Keratinocyte (primary cell): ENCODE measurements at regions not wholly inside any gene's neighbourhood (a gene's known extent, or its start where the extent isn't known, plus 50 kb on each side); places are given as distances from the start of the nearest gene placed in this dataset.
"Not testable (repeated sequence)": the region's sequence is repeated elsewhere in the genome, so short reads cannot be mapped to it uniquely, and the experiment has no call there.

Experiments used
- DNase-seq: peaks from one replicate; pipeline ENCODE4 v3.0.0-alpha.2; 2011; ENCODE audit warnings: low read depth, missing footprints, low spot score
- FAIRE-seq: peaks from 2 replicates; lab custom pipeline; 2011; peaks lifted over from hg19 to GRCh38; lab: Jason Lieb, UNC
- H2AFZ ChIP-seq: 2 replicates; pipeline ENCODE4 v1.6.0; 2012; ENCODE audit warnings: low read length, control low read depth, inconsistent platforms; ENCODE audit not compliant: control insufficient read depth
- H3K27ac ChIP-seq: 2 replicates; pipeline ENCODE4 v1.5.1; 2011; ENCODE audit warnings: low read length; ENCODE audit not compliant: control insufficient read depth, insufficient read depth
- H3K27me3 ChIP-seq: 3 replicates; pipeline ENCODE4 v1.6.0; 2011; ENCODE audit warnings: low read length; ENCODE audit not compliant: control insufficient read depth, insufficient read depth; ENCODE audit errors: extremely low read depth
- H3K36me3 ChIP-seq, 2 experiments: 2 replicates in 1 of 2; 3 replicates in 1 of 2; pipeline ENCODE4 v1.5.1; 2011; ENCODE audit warnings: low read length in 2 of 2, mild to moderate bottlenecking in 1 of 2; ENCODE audit not compliant: control insufficient read depth in 2 of 2, insufficient read depth in 2 of 2; ENCODE audit errors: extremely low read depth in 1 of 2
- H3K4me1 ChIP-seq: 3 replicates; pipeline ENCODE4 v1.5.1; 2011; ENCODE audit warnings: low read length; ENCODE audit not compliant: control insufficient read depth, insufficient read depth; ENCODE audit errors: extremely low read depth
- H3K4me2 ChIP-seq: 3 replicates; pipeline ENCODE4 v1.6.0; 2011; ENCODE audit warnings: low read depth, low read length; ENCODE audit not compliant: control insufficient read depth, insufficient read depth; ENCODE audit errors: extremely low read depth
- H3K4me3 ChIP-seq, 3 experiments: fragments of 200-600 bp in 1 of 3; sonication (generic) in 1 of 3; 2 replicates in 2 of 3; 3 replicates in 1 of 3; pipeline ENCODE4 v1.5.1; 2011 to 2016; ENCODE audit warnings: low read length in 3 of 3, mild to moderate bottlenecking in 3 of 3, control low read depth in 2 of 3, inconsistent platforms in 1 of 3, low read depth in 1 of 3, mixed read lengths in 1 of 3, mixed run types in 1 of 3, moderate library complexity in 1 of 3; ENCODE audit not compliant: control insufficient read depth in 2 of 3, insufficient read depth in 2 of 3; ENCODE audit errors: extremely low read depth in 1 of 3
- H3K79me2 ChIP-seq: 2 replicates; pipeline ENCODE4 v1.6.0; 2012; ENCODE audit warnings: low read length; ENCODE audit not compliant: control insufficient read depth, insufficient read depth
- H3K9ac ChIP-seq: 3 replicates; pipeline ENCODE4 v1.6.0; 2011; ENCODE audit warnings: low read length; ENCODE audit not compliant: control insufficient read depth, insufficient read depth; ENCODE audit errors: extremely low read depth
- H3K9me1 ChIP-seq: 3 replicates; pipeline ENCODE4 v1.6.0; 2011; ENCODE audit warnings: low read length; ENCODE audit not compliant: control insufficient read depth, insufficient read depth; ENCODE audit errors: extremely low read depth
- H3K9me3 ChIP-seq: 2 replicates; pipeline ENCODE4 v1.5.1; 2012; ENCODE audit warnings: low read depth, low read length; ENCODE audit not compliant: control insufficient read depth
- H4K20me1 ChIP-seq: 3 replicates; pipeline ENCODE4 v1.6.0; 2011; ENCODE audit warnings: low read length; ENCODE audit not compliant: control insufficient read depth, insufficient read depth; ENCODE audit errors: extremely low read depth
- EZH2 ChIP-seq: IDR thresholded peaks from one replicate; pipeline ENCODE4 v1.6.1; 2012; ENCODE audit warnings: inconsistent platforms, mild to moderate bottlenecking, low read length, moderate library complexity
- dilution Hi-C: fragments of 300-500 bp; cut with MboI; formaldehyde crosslinking; loops from one replicate; pipeline ENCODE4 v1.7.0; 2020; ENCODE audit warnings: low sequenced_read_pairs; ENCODE audit not compliant: extremely low pct_ligation_motif_present
- TF ChIP-seq, protein P1 (sequence below), 3 experiments: IDR thresholded peaks in 1 of 3; conservative IDR thresholded peaks in 1 of 3; optimal IDR thresholded peaks in 1 of 3; 2 replicates in 2 of 3; 3 replicates in 1 of 3; pipeline versions ENCODE3 to v1.5.1; 2011; ENCODE audit warnings: low read length in 3 of 3, mild to moderate bottlenecking in 3 of 3, moderate library complexity in 2 of 3, control low read depth in 1 of 3, inconsistent platforms in 1 of 3; ENCODE audit not compliant: insufficient read depth in 2 of 3; ENCODE audit errors: extremely low read depth in 1 of 3

DNA sequence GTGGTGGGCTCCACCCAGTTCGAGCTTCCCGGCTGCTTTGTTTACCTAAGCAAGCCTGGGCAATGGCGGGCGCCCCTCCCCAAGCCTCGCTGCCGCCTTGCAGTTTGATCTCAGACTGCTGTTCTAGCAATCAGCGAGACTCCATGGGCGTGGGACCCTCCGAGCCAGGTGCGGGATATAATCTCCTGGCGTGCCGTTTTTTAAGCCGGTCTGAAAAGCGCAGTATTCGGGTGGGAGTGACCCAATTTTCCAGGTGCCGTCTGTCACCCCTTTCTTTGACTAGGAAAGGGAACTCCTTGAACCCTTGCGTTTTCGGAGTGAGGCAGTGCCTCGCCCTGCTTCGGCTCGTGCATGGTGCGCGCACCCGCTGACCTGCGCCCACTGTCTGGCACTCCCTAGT is 94.4 kb downstream of the ASMT start:
- H3K4me2 ChIP-seq, H3K27ac ChIP-seq, H3K9me3 ChIP-seq, H4K20me1 ChIP-seq, H3K9ac ChIP-seq, H3K27me3 ChIP-seq, FAIRE-seq, H3K79me2 ChIP-seq, H3K36me3 ChIP-seq, dilution Hi-C loops, H3K4me3 ChIP-seq, H3K4me1 ChIP-seq, DNase-seq, H3K9me1 ChIP-seq, H2AFZ ChIP-seq: not testable (repeated sequence)

DNA sequence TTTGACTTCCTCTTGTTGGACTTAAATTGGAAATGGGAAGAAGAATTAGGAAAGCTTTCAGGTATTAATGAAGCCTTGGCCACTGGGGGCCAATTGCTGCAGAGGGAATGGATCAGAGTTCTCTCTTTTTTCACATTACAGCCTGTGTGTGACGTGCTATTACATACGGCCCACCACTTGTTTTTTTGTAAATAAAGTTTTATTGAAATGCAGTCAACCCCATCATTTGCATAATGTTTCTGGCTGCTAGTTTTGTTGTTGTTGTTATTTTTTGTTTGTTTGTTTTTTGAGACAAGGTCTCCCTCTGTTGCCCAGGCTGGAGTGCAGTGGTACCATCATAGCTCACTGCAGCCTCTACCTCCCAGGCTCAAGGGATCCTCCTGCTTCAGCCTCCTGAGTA is 98.4 kb downstream of the ASMT start:
- dilution Hi-C loops, result no loop called here
- FAIRE-seq, result no peak

GRCh38 chrX:1717373-1717772 is 102.5 kb downstream of the ASMT start:
- dilution Hi-C loops, result no loop called here
- Histone ChIP-seq H3K4me1 (no peaks in the 10 kb centered on the region), H3K4me3 (no peak overlapping the region), H3K27me3 (no peaks in the 10 kb centered on the region), H3K4me2 (no peak overlapping the region), H4K20me1 (no peaks in the 10 kb centered on the region), H3K36me3 (no peaks in the 10 kb centered on the region), H3K9ac (no peak overlapping the region), H3K79me2 (no peaks in the 10 kb centered on the region), H3K27ac (no peak overlapping the region), H2AFZ (no peak overlapping the region), H3K9me1 (no peaks in the 10 kb centered on the region), H3K9me3 (peaks cover 3% of the 10 kb centered on the region)
- no peak for FAIRE-seq
- no peak for TF ChIP-seq EZH2
- TF ChIP-seq, protein P1, sequence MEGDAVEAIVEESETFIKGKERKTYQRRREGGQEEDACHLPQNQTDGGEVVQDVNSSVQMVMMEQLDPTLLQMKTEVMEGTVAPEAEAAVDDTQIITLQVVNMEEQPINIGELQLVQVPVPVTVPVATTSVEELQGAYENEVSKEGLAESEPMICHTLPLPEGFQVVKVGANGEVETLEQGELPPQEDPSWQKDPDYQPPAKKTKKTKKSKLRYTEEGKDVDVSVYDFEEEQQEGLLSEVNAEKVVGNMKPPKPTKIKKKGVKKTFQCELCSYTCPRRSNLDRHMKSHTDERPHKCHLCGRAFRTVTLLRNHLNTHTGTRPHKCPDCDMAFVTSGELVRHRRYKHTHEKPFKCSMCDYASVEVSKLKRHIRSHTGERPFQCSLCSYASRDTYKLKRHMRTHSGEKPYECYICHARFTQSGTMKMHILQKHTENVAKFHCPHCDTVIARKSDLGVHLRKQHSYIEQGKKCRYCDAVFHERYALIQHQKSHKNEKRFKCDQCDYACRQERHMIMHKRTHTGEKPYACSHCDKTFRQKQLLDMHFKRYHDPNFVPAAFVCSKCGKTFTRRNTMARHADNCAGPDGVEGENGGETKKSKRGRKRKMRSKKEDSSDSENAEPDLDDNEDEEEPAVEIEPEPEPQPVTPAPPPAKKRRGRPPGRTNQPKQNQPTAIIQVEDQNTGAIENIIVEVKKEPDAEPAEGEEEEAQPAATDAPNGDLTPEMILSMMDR (optimal IDR thresholded peaks at IDR 0.05 in 1 of 3, IDR thresholded peaks at IDR 0.05 in 1 of 3, conservative IDR thresholded peaks at IDR 0.05 in 1 of 3; ENCODE audit: extremely low read depth in 1 of 3, insufficient read depth in 2 of 3, low read length in 3 of 3), result no peak
- no peak for DNase-seq

More for the DNA sequence above, 98.4 kb downstream of the ASMT start:
- Histone ChIP-seq H3K27ac (no peak overlapping the region), H4K20me1 (no peaks in the 10 kb centered on the region), H3K36me3 (no peaks in the 10 kb centered on the region), H3K4me3 (no peak overlapping the region), H2AFZ (no peak overlapping the region), H3K9me1 (no peaks in the 10 kb centered on the region), H3K79me2 (no peaks in the 10 kb centered on the region), H3K9me3 (peaks cover 3% of the 10 kb centered on the region), H3K27me3 (no peaks in the 10 kb centered on the region), H3K4me1 (no peaks in the 10 kb centered on the region), H3K4me2 (no peak overlapping the region), H3K9ac (no peak overlapping the region)
- no peak for DNase-seq
- TF ChIP-seq EZH2, result no peak
- TF ChIP-seq, protein P1 (optimal IDR thresholded peaks at IDR 0.05 in 1 of 3, IDR thresholded peaks at IDR 0.05 in 1 of 3, conservative IDR thresholded peaks at IDR 0.05 in 1 of 3; ENCODE audit: extremely low read depth in 1 of 3, insufficient read depth in 2 of 3, low read length in 3 of 3), result no peak
